ENCODE measurements at regions not wholly inside any gene's neighbourhood (a gene's known extent, or its start where the extent isn't known, plus 50 kb on each side); places are given as distances from the start of the nearest gene placed in this dataset.

GRCh38 chr4:159003420-159004253, 99.2 kb upstream of the RAPGEF2 start:
- Histone ChIP-seq H3K27me3 (no peaks in the 10 kb centered on the region), H3K4me3 (replicated peaks in 1 of 3) (no peak overlapping the region), H3K36me3 (no peaks in the 10 kb centered on the region), H3K4me1 (no peaks in the 10 kb centered on the region), H3K9me3 (no peaks in the 10 kb centered on the region), H3K27ac (no peak overlapping the region)
- intact Hi-C loops (cut with DNase I): no loop called here
- no peak for TF ChIP-seq POLR2A (IDR thresholded peaks at IDR 0.05)
- TF ChIP-seq, protein P1, sequence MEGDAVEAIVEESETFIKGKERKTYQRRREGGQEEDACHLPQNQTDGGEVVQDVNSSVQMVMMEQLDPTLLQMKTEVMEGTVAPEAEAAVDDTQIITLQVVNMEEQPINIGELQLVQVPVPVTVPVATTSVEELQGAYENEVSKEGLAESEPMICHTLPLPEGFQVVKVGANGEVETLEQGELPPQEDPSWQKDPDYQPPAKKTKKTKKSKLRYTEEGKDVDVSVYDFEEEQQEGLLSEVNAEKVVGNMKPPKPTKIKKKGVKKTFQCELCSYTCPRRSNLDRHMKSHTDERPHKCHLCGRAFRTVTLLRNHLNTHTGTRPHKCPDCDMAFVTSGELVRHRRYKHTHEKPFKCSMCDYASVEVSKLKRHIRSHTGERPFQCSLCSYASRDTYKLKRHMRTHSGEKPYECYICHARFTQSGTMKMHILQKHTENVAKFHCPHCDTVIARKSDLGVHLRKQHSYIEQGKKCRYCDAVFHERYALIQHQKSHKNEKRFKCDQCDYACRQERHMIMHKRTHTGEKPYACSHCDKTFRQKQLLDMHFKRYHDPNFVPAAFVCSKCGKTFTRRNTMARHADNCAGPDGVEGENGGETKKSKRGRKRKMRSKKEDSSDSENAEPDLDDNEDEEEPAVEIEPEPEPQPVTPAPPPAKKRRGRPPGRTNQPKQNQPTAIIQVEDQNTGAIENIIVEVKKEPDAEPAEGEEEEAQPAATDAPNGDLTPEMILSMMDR (IDR thresholded peaks at IDR 0.05): no peak
- WGBS, 2 donors: 73% methylated on average over 7 of the region's 7 CpGs
- no peak for DNase-seq

DNA sequence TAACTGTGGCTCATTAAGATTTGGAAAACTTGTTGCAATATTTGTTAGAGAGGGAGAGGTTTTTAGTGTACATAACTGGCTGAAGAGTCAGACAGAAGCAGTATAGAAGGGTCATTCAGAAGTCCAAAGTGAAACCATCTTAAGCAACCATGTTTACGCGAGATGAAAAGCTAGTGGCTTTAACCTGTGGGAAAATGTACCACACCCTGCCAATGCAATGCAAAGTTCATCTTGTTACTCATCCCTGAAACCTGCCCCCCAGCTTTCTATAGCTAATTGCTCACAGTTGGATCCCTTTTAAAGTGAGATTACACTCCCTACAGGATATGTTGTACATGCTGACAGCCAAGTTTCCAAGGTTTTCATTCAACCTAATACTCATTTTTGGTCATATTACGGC, 96.7 kb upstream of the RAPGEF2 start:
- H3K27ac ChIP-seq: no peak overlapping the region
- H3K4me3 ChIP-seq (replicated peaks in 1 of 3): no peak overlapping the region
- 89 to 92% methylated on average over 3 of the region's 3 CpGs for whole genome bisulfite sequencing, 2 donors
- no peaks in the 10 kb centered on the region for H3K27me3 ChIP-seq
- no peaks in the 10 kb centered on the region for H3K36me3 ChIP-seq
- peaks cover 4 to 8% of the 10 kb centered on the region in 2 donors for H3K4me1 ChIP-seq
- no peaks in the 10 kb centered on the region for H3K9me3 ChIP-seq
- intact Hi-C loops (cut with DNase I): no loop called here
- TF ChIP-seq, protein P1 (IDR thresholded peaks at IDR 0.05): no peak
- no peak for TF ChIP-seq POLR2A (IDR thresholded peaks at IDR 0.05)
- DNase-seq: no peak

DNA sequence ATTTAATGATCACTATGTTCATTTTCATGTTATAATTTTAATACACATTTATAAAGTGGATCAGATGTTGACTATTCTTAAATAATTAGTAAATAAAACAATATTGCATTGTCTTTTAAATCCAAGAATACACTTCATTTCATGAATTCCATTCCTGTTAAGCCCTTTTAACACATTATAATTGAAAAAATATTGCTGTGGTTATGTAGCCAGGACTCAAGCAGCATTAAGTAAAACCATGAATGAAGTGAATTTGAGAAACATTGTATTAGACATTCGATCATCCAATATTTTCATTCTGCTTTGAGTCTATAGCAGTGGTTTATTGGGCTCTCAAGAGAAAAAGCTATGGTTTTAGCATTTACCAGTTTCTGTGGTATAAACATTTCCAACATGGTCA, 94.2 kb upstream of the RAPGEF2 start:
- peaks cover 4 to 8% of the 10 kb centered on the region in 2 donors for H3K4me1 ChIP-seq
- TF ChIP-seq POLR2A (IDR thresholded peaks at IDR 0.05): no peak
- TF ChIP-seq, protein P1 (IDR thresholded peaks at IDR 0.05): no peak
- no peak for DNase-seq
- no peaks in the 10 kb centered on the region for H3K9me3 ChIP-seq
- 38 to 92% methylated on average over 1 of the region's 1 CpG for WGBS, 2 donors
- no peaks in the 10 kb centered on the region for H3K36me3 ChIP-seq
- no peaks in the 10 kb centered on the region for H3K27me3 ChIP-seq
- intact Hi-C loops (cut with DNase I): no loop called here
- H3K27ac ChIP-seq: no peak overlapping the region
- H3K4me3 ChIP-seq (replicated peaks in 1 of 3): no peak overlapping the region

- Histone ChIP-seq H3K36me3 (no peaks in the 10 kb centered on the region), H3K27me3 (no peaks in the 10 kb centered on the region), H3K9me3 (no peaks in the 10 kb centered on the region), H3K4me3 (replicated peaks in 1 of 3) (no peak overlapping the region), H3K27ac (no peak overlapping the region), H3K4me1 (peaks cover 4 to 8% of the 10 kb centered on the region in 2 donors)
- intact Hi-C loops (cut with DNase I): no loop called here
- DNase-seq: no peak
- no peak for TF ChIP-seq POLR2A (IDR thresholded peaks at IDR 0.05)
- TF ChIP-seq, protein P1 (IDR thresholded peaks at IDR 0.05): no peak
- WGBS, 2 donors: 81 to 87% methylated on average over 4 of the region's 4 CpGs
Measured at GRCh38 chr4:159009521-159009920, 93.4 kb upstream of the RAPGEF2 start.

DNA sequence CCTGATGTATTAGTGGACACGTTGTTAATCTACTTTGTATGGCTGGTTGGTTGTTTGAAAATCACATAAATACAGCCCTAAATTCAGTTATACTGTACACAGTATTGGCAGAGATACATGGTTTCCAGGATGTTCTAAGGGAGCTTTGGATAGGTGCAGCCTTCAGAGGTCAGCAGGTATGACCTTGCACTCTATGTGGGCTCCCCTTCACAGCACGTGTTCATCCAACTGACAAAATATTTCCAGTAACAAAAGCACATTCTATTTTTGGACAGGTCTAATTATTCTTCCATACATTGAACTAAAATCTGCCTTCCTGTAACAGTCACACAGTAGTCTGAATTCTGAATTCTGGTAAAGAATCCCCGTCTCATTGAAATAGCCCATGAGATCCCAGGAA, 92.8 kb upstream of the RAPGEF2 start:
- H3K4me3 ChIP-seq (replicated peaks in 1 of 3): no peak overlapping the region
- 79 to 82% methylated on average over 3 of the region's 3 CpGs for WGBS, 2 donors
- intact Hi-C loops (cut with DNase I): no loop called here

More for the DNA sequence above, 92.8 kb upstream of the RAPGEF2 start:
- H3K36me3 ChIP-seq: no peaks in the 10 kb centered on the region
- H3K9me3 ChIP-seq: no peaks in the 10 kb centered on the region
- H3K27me3 ChIP-seq: no peaks in the 10 kb centered on the region
- DNase-seq: no peak
- H3K27ac ChIP-seq: peak overlapping the region in 1 of 3 donors; percentile 25
- H3K4me1 ChIP-seq: peaks cover 4 to 8% of the 10 kb centered on the region in 2 donors
- TF ChIP-seq POLR2A (IDR thresholded peaks at IDR 0.05): no peak
- TF ChIP-seq, protein P1 (IDR thresholded peaks at IDR 0.05): no peak
